GM12865 (cell line): ENCODE measurements at regions not wholly inside any gene's neighbourhood (a gene's known extent, or its start where the extent isn't known, plus 50 kb on each side); places are given as distances from the start of the nearest gene placed in this dataset.

ENCODE experiments used
- DNase-seq: peaks from one replicate; pipeline ENCODE4 v3.0.0; 2010; ENCODE audit warnings: low read depth
- H3K4me3 ChIP-seq: 2 replicates; pipeline ENCODE4 v1.5.1; 2011; ENCODE audit warnings: mild to moderate bottlenecking, low read depth, low read length, control low read depth
- CTCF ChIP-seq: IDR thresholded peaks from 2 replicates; pipeline ENCODE4 v1.5.1; 2011; ENCODE audit warnings: low read length, control low read depth, low read depth, inconsistent platforms; ENCODE audit not compliant: insufficient read depth; ENCODE audit errors: missing control alignments

DNA sequence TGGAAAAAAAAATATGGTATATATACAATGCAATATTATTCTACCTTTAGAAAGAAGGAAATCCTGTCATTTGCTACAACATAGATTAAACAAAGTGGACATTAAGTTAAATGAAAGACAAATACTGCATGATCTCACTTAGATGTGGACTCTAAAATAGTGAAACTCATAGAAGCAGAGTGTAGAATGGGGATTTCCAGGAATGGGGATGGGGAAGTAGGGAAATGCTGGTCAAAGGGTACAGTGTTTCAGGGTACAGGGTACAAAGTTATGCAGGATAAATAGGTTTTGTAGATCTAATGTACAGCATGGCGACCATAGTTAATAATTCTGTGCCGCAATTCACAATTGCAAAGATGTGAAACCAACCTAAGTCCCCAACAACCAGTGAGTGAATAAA, 385.5 kb downstream of the SFMBT2 start:
- no peak for DNase-seq
- H3K4me3 ChIP-seq = no peak overlapping the region
- no peak for TF ChIP-seq CTCF

DNA sequence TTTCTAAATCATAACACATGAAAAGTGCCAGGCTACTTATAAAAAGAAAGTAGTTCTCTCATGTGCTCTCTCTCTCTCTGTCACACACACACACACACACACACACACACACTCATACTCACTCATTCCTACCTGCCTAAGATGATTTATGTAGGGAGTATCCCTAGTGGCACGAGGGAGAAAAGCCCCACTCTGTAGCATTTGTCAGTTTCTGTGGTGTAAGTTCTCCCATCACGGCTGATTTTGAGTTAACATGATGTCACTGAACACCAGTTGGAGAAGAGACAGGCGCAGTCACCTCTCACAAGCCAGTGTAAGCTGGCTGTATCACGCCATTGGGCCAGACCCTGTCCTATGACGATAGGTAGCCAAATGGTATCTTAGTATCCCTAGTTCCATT, 395.4 kb downstream of the SFMBT2 start:
- DNase-seq = no peak
- no peak overlapping the region for H3K4me3 ChIP-seq
- TF ChIP-seq CTCF = no peak

GRCh38 chr10:7014721-7015120, 396.1 kb downstream of the SFMBT2 start:
- no peak for DNase-seq
- no peak for TF ChIP-seq CTCF
- H3K4me3 ChIP-seq = no peak overlapping the region

- no peak for TF ChIP-seq CTCF
- DNase-seq = no peak
- no peak overlapping the region for H3K4me3 ChIP-seq
Measured at GRCh38 chr10:7011994-7012393, 398.8 kb downstream of the SFMBT2 start.

GRCh38 chr10:7008645-7009044, 402.2 kb downstream of the SFMBT2 start:
- no peak for TF ChIP-seq CTCF
- H3K4me3 ChIP-seq = no peak overlapping the region
- no peak for DNase-seq

GRCh38 chr10:7007600-7008190, 403.1 kb downstream of the SFMBT2 start:
- no peak overlapping the region for H3K4me3 ChIP-seq
- DNase-seq = no peak
- no peak for TF ChIP-seq CTCF

DNA sequence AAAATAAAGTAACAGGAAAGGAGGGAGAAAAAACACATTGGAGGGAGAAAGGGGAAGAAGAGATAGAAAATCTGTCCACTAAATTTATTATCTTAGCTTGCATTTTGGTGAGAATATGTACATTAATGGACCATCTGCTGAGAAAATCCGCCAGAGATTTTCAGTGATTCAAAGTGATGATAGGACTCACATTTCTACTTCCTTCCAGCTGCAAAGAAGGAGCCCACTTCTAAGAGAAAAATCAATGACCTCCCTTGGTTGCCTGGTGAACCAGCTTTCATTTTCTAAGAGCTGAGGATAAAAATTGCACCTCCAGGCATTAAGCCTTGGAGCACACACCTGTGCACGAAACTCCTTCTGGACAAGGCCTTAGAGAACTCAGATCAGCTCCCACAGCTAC, 404.3 kb downstream of the SFMBT2 start:
- no peak overlapping the region for H3K4me3 ChIP-seq
- TF ChIP-seq CTCF = no peak
- no peak for DNase-seq
